ENCODE measurements at regions not wholly inside any gene's neighbourhood (a gene's known extent, or its start where the extent isn't known, plus 50 kb on each side); places are given as distances from the start of the nearest gene placed in this dataset.

- DNase-seq (ENCODE audit: low spot score), result no peak
- no peak for TF ChIP-seq CTCF (IDR thresholded peaks at IDR 0.05; ENCODE audit: borderline replicate concordance, control extremely low read depth, extremely low read depth, insufficient read depth, missing control alignments)
- in situ Hi-C loops (cut with MboI; ENCODE audit: low sequenced_read_pairs, unreplicated experiment), result no loop called here
Observed at GRCh38 chr11:70500076-70500847, 101.9 kb downstream of the CTTN start.

- no peak for TF ChIP-seq CTCF (IDR thresholded peaks at IDR 0.05; ENCODE audit: borderline replicate concordance, control extremely low read depth, extremely low read depth, insufficient read depth, missing control alignments)
- DNase-seq (ENCODE audit: low spot score), result no peak
- in situ Hi-C loops (cut with MboI; ENCODE audit: low sequenced_read_pairs, unreplicated experiment), result no loop called here
Observed at GRCh38 chr11:70501051-70501901, 102.9 kb downstream of the CTTN start.

- TF ChIP-seq CTCF (IDR thresholded peaks at IDR 0.05; ENCODE audit: borderline replicate concordance, control extremely low read depth, extremely low read depth, insufficient read depth, missing control alignments), result no peak
- in situ Hi-C loops (cut with MboI; ENCODE audit: low sequenced_read_pairs, unreplicated experiment), result no loop called here
- no peak for DNase-seq (ENCODE audit: low spot score)
Observed at GRCh38 chr11:70501933-70502540, 103.7 kb downstream of the CTTN start.

- DNase-seq (ENCODE audit: low spot score), result no peak
- no peak for TF ChIP-seq CTCF (IDR thresholded peaks at IDR 0.05; ENCODE audit: borderline replicate concordance, control extremely low read depth, extremely low read depth, insufficient read depth, missing control alignments)
- in situ Hi-C loops (cut with MboI; ENCODE audit: low sequenced_read_pairs, unreplicated experiment), result no loop called here
Observed at GRCh38 chr11:70502677-70503467, 104.5 kb downstream of the CTTN start.

- DNase-seq (ENCODE audit: low spot score), result no peak
- no peak for TF ChIP-seq CTCF (IDR thresholded peaks at IDR 0.05; ENCODE audit: borderline replicate concordance, control extremely low read depth, extremely low read depth, insufficient read depth, missing control alignments)
- in situ Hi-C loops (cut with MboI; ENCODE audit: low sequenced_read_pairs, unreplicated experiment), result no loop called here
Observed at GRCh38 chr11:70503468-70504221, 105.3 kb downstream of the CTTN start.
